ENCODE measurements at regions not wholly inside any gene's neighbourhood (a gene's known extent, or its start where the extent isn't known, plus 50 kb on each side); places are given as distances from the start of the nearest gene placed in this dataset.

DNA sequence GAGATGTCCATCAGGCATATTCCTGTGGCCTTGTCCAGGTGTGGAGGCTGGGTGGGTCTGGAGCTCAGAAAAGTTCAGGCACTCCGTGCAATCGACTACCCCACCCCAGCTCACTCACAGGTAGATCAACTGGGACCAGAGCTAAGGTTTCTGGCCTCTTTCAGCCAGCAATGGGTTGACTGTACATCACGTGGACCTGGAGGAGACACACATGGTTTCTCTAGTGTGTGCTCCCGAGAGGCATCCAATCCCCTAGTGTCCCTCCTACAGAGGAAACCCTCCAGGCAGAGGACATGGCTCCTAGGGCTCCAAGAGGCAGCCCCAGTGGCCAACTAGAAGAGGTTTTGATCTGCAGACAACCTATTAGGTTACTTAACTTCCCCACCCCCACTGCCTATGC, 119.5 kb upstream of the RGS6 start:
- WGBS, 2 donors, result 72 to 80% methylated on average over 4 of the region's 4 CpGs
- Histone ChIP-seq H3K9me3 (no peaks in the 10 kb centered on the region), H3K27ac (no peak overlapping the region), H3K27me3 (no peaks in the 10 kb centered on the region), H3K36me3 (no peaks in the 10 kb centered on the region), H3K4me1 (no peaks in the 10 kb centered on the region), H3K4me3 (no peak overlapping the region)
- intact Hi-C loops (cut with DNase I), result no loop called here
- DNase-seq, result no peak
- TF ChIP-seq EP300 (IDR thresholded peaks at IDR 0.05), result no peak
- TF ChIP-seq, protein P1, sequence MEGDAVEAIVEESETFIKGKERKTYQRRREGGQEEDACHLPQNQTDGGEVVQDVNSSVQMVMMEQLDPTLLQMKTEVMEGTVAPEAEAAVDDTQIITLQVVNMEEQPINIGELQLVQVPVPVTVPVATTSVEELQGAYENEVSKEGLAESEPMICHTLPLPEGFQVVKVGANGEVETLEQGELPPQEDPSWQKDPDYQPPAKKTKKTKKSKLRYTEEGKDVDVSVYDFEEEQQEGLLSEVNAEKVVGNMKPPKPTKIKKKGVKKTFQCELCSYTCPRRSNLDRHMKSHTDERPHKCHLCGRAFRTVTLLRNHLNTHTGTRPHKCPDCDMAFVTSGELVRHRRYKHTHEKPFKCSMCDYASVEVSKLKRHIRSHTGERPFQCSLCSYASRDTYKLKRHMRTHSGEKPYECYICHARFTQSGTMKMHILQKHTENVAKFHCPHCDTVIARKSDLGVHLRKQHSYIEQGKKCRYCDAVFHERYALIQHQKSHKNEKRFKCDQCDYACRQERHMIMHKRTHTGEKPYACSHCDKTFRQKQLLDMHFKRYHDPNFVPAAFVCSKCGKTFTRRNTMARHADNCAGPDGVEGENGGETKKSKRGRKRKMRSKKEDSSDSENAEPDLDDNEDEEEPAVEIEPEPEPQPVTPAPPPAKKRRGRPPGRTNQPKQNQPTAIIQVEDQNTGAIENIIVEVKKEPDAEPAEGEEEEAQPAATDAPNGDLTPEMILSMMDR (IDR thresholded peaks at IDR 0.05), result no peak
- TF ChIP-seq POLR2A (IDR thresholded peaks at IDR 0.05), result no peak
- no peak for TF ChIP-seq POLR2AphosphoS5 (IDR thresholded peaks at IDR 0.05)

DNA sequence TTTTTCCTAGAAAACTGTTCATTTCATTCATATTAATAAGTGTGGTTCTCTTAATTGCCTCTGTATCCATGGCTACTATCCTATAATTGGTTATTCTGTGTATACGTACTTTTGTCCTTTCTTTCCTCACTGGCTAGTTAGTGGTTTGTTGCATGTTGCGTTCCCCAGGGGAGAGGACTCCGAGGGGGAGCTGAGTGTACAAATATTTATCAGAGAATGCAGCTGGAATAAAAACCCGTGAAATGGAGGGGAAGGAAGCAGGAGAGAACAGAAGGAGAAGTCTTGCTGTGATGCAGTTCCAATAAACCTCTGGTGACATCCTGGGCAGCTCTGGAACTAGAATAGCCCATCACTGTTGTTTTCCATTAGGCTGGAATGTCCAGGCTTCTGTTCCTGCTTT, 117.1 kb upstream of the RGS6 start:
- Histone ChIP-seq H3K4me3 (no peak overlapping the region), H3K27me3 (no peaks in the 10 kb centered on the region), H3K4me1 (no peaks in the 10 kb centered on the region), H3K9me3 (no peaks in the 10 kb centered on the region), H3K36me3 (no peaks in the 10 kb centered on the region), H3K27ac (no peak overlapping the region)
- intact Hi-C loops (cut with DNase I), result no loop called here
- TF ChIP-seq POLR2AphosphoS5 (IDR thresholded peaks at IDR 0.05) (no peak), POLR2A (IDR thresholded peaks at IDR 0.05) (no peak), EP300 (IDR thresholded peaks at IDR 0.05) (no peak)
- TF ChIP-seq, protein P1 (IDR thresholded peaks at IDR 0.05), result no peak
- no peak for DNase-seq
- WGBS, 2 donors, result 35 to 47% methylated on average over 4 of the region's 4 CpGs

DNA sequence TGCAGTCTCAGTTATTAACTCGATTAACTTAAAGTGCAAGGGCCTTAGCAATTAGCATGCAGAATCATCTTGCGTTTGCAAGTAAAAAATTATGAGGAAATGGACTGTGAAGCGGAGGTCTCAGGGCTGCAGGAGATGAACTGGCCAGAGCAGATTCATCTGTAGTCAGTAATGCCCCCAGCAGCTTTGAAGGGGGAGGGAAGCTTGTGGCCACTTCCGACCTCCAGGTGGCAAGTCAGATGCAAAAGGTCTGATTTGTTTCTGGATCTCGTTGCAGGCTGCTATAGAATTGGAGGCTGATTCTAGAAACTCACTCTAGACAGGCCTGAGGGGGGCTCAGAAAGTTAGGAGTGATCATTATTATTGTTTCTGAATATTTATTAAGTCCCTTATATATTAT, 107.4 kb upstream of the RGS6 start:
- intact Hi-C loops (cut with DNase I), result no loop called here
- TF ChIP-seq, protein P1 (IDR thresholded peaks at IDR 0.05), result no peak
- no peak for TF ChIP-seq POLR2A (IDR thresholded peaks at IDR 0.05)
- Histone ChIP-seq H3K27ac (no peak overlapping the region), H3K36me3 (no peaks in the 10 kb centered on the region), H3K27me3 (no peaks in the 10 kb centered on the region), H3K4me3 (no peak overlapping the region), H3K9me3 (no peaks in the 10 kb centered on the region), H3K4me1 (no peaks in the 10 kb centered on the region)
- DNase-seq, result no peak
- WGBS, 2 donors, result 71 to 77% methylated on average over 5 of the region's 5 CpGs

DNA sequence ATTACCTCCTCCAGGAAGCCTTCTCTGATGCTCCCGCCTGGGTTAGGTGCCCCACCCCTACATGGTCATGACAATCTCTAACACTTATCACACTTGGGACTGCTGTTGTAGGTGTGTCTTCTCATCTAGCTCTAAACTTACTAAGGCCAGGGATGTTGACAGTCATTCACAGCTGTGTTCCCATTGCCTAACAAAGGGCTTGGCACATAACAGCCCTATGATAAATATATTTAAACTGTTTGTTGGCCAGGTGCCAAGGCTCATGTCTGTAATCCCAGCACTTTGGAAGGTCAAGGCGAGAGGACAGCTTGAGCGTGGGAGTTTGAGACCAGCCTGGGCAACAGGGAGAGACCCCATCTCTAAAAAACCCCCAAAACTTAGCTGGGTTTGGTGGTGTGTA, 98.8 kb upstream of the RGS6 start:
- H3K4me3 ChIP-seq, result no peak overlapping the region
- no peaks in the 10 kb centered on the region for H3K4me1 ChIP-seq
- no peaks in the 10 kb centered on the region for H3K36me3 ChIP-seq
- peaks cover 0 to 6% (median 2%) of the 10 kb centered on the region in 4 donors for H3K9me3 ChIP-seq
- no peak for DNase-seq
- no peak overlapping the region for H3K27ac ChIP-seq
- H3K27me3 ChIP-seq, result no peaks in the 10 kb centered on the region
- 16 to 62% methylated on average over 3 of the region's 3 CpGs for WGBS, 2 donors
- no peak for TF ChIP-seq POLR2AphosphoS5 (IDR thresholded peaks at IDR 0.05)
- no peak for TF ChIP-seq EP300 (IDR thresholded peaks at IDR 0.05)
- no peak for TF ChIP-seq POLR2A (IDR thresholded peaks at IDR 0.05)
- TF ChIP-seq, protein P1 (IDR thresholded peaks at IDR 0.05), result no peak
- intact Hi-C loops (cut with DNase I), result no loop called here

All from sigmoid colon (tissue), 6 donors.